Stimulated activated CD8-positive, alpha-beta memory T cell treated with anti-CD3 and anti-CD28 coated beads, Interleukin-15, amount 100 ng/mL, for 48 hours (primary cell): ENCODE measurements at regions not wholly inside any gene's neighbourhood (a gene's known extent, or its start where the extent isn't known, plus 50 kb on each side); places are given as distances from the start of the nearest gene placed in this dataset.
"Not testable (repeated sequence)": the region's sequence is repeated elsewhere in the genome, so short reads cannot be mapped to it uniquely, and the experiment has no call there.

Experiments used
- DNase-seq, 2 donors: peaks; one replicate each; pipeline ENCODE4 v3.0.0-alpha.2; 2020; ENCODE audit warnings: low read depth in 2 of 2

- not testable (repeated sequence) for DNase-seq
Measured at GRCh38 chr14:84512823-84513222, 1017.1 kb upstream of the FLRT2 start.

GRCh38 chr14:84519836-84520235 is 1010.1 kb upstream of the FLRT2 start:
- no peak for DNase-seq

- no peak for DNase-seq
Measured at GRCh38 chr14:84520711-84521338, 1009.1 kb upstream of the FLRT2 start.

DNA sequence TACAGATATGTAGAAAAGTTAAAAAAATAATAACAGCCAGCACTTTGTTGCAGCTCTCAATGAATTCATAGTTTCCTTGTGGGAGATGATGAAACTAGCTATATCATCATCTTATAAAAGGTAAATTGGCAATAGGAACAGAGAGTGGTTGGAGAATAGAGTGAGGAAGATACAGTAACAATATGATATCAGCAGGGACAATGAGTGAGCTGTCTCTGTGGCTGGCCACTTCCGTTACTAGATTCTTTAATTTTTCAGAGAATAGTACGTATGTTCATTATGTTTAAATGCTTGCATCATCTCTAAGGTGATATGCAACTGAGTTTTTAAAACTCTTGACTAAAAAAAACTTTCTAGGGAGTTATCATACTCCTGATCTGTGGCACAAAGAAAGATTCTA is 1006.2 kb upstream of the FLRT2 start:
- DNase-seq, result no peak

DNA sequence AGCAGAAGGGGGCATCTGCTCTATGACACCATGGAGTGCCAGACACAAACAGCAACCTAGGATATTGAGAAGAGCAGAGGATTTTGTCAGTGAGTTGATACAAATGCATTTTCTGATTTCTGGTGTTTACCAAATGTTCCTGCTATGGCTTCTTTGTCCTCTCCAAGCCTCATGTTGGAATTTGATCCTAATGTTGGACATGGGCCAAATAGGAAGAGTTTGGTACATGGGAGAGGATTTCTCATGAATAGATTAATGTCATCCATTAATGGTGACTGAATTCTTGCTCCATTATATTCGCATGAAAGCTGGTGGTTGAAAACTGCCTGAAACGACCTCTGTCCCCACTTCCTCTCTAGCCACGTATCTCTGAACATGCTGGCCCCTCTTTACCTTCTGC is 1002.2 kb upstream of the FLRT2 start:
- no peak for DNase-seq

- DNase-seq, result no peak
Measured at GRCh38 chr14:84532016-84532415, 997.9 kb upstream of the FLRT2 start.

DNA sequence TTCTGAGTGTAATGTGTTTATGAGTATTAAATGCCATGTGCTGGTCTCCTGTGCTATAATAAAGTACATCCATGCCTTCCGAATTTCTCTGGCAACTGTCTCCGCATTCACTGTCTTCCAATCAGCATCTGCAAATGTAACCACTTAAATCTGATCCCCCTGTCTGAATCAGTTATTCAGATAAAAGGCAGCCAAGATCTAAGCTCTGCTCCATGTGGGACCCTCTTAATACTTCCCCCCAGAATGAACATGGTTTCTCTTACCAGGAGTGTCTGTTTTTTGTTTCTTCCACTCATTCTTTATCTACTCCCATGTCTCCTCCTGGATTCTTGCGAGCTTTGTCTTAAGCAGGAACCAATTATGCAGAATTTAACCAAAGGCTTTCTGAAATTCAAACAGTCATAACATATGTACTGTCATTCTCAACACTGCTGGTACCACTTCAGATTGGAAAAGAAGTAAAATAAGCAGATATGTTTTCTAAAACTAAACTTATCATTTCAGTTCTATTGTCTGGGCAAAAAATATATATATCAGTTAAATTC is 996.7 kb upstream of the FLRT2 start:
- DNase-seq, result no peak

DNA sequence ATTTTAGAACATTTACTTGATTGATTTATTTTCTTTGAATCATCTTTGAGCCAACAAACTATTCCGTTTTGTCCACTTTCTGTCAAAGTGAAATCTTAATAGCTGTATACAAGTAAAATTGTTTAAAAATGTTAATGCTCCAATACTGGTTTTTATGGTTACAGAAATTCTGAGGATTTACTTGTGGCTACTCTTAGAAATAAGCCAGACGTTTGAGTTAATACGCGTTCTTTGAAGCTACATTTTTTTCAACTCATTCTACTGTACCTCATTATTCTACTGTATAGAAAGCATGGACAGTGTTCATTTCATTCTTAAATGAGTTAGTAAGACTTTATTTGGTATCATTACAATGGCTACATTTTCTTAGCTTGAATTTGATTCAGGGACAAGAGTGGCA is 996.2 kb upstream of the FLRT2 start:
- no peak for DNase-seq

DNA sequence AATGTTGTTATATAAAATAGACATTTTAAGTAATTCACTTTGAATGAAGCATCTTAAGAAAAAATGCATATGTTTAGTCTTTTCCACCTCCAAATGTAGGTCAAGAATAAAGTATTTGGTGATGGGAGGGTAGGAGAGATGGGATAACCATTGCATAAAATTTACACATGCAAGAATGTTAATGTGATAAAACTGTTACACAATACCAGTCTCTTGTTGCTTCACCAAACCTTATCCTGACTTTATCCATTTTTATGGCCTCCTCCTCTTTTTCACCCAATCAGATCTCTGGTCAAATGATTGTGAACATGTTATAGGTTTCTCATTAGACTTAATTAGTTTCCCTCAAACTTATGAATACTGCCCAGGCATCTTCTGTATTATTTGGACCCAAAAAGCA is 994.5 kb upstream of the FLRT2 start:
- no peak for DNase-seq

DNA sequence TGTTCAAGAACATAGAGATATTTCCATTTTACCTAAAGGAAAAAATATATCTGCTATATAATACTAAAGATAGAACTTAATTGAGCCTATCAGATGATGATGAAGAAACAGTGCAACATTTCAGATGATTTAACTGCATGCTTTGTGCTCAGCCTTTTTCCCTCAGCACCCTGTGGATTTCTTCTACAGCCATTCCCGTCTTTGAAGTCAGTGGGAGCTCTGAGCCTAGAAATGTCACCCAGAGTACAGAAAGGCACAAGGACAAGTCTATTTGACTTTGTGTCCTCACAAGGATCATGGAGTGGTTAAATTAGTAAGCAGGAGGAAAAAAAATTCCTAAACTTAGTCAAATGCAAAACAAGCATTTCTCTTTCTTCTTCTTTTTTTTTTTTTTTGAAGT is 994.0 kb upstream of the FLRT2 start:
- no peak for DNase-seq

DNA sequence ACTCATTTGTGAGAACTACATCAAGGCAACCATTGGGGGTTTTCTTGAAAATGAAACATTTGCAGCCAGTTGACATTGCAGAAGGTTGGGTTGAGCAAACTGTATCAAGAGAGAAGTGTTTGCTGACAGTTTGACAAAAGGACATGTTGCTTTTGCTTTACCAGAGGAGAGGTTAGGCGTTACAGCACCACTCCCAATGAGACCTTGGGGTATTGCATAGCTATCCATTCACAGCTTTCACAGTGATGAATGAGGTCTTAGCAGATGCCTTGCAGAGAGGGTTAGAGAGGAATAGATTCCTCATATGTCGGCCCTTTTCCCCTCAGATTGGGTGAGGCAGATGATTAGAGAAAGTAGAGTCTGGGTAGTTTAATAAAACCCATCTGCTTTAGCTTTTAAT is 988.9 kb upstream of the FLRT2 start:
- DNase-seq, result no peak

DNA sequence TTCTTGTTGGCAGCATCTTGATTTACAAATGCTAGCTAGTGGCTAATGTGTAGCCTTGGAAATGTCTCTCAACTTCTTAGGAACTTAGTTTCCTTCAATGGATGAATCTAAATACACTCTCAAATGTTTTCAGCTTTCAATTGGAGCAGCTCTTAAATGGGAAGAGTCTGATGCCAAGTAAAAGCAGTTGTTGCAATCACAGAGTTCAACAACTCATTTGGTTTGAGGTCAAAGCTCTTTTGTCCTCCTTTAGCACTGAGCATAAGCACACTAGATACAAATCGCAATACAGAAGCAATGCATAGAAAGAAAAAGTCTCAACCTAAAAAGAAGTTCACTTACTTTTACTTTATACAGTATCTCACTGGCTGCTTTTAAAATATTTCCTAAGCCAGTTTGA is 986.1 kb upstream of the FLRT2 start:
- DNase-seq, result no peak

DNA sequence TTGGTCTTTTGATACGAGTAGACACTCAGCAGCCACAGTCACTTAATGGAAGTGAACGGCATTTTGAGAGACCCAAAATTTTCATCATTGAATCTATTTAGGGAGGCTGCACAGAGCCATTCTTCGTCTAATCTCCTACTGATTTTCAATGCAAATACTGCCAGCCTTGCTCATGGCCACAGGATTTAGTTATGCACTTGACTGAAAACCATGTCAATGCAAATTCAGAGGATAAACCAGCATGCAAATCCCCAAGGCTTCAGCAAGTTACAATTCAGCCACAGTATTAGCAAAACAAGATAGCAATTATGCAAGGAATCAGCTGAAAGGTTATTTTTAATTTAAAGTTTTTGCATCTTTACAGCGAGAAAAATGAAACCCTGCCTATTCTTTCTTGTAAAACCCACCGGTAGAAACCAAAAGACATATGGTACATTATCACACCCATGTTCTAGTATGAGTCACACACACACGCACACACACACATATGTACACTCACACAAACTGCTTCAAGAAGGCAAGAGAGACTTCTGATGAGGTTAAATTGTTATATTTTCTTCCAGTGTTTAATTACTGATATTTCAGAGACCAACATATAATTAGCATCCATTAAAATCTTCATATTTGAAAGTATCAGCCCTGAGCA is 985.3 kb upstream of the FLRT2 start:
- DNase-seq, result no peak

- no peak for DNase-seq
Measured at GRCh38 chr14:84546236-84546635, 983.7 kb upstream of the FLRT2 start.

DNA sequence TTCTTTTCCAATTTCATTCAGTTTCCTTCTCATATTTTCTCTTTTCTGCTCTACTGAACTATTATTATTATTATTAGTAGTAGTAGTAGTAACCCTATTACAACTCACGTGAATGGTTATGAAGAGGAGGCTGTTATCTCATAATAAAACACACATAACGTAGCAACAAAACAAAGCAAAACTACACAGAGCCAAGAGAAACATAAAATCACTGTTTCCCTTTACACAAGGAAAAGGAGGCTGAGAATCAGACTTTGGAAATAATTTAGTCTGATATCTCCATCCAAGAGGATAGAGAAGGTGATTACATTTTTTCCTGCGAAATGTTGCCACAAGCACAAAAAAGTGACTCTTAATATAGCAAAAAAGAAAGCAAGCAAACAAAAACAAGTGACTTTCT is 975.8 kb upstream of the FLRT2 start:
- DNase-seq, result no peak

DNA sequence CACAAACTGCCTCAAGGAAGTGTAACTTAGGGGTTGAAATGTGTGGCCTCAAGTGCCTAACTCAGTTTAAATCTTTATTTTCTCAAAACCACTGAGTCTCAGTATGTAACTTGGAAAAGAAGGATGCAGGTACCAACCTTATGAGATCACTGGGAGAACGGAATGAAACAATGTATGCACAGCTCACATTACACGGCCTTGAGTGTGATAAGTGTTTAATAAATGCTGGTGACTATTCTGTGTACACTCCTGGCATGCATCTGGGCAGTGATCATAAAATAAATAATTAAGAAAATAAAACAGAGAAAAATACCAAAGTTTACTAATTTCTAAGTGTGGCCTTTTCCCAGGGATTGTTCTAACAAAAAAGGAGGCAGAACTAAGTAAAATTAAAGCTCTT is 974.5 kb upstream of the FLRT2 start:
- no peak for DNase-seq

- no peak for DNase-seq
Measured at GRCh38 chr14:84566109-84566508, 963.8 kb upstream of the FLRT2 start.

GRCh38 chr14:84575681-84576080 is 954.3 kb upstream of the FLRT2 start:
- DNase-seq, result no peak

GRCh38 chr14:84579292-84579691 is 950.7 kb upstream of the FLRT2 start:
- no peak for DNase-seq

DNA sequence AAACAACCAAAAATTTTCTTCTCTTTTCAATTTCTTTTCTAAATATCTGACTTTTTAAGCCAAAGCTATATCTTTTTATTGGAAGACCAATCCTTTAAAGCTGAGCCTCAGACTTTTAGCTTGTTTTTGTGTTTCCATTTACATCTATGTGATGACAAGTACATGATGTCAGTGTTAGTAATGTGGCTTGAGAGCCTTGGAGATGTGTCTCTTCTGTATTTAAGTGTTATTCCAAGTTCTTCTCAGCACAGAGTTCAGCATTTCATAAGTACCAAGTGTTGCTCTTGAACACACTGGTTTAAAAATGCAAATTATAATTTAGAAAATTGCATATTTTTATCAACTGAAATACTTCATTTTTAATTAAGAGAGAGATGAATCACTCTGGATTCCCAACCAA is 948.9 kb upstream of the FLRT2 start:
- DNase-seq, result no peak

- DNase-seq, result no peak
Measured at GRCh38 chr14:84584511-84584910, 945.4 kb upstream of the FLRT2 start.

GRCh38 chr14:84591827-84592445 is 938.0 kb upstream of the FLRT2 start:
- no peak for DNase-seq

DNA sequence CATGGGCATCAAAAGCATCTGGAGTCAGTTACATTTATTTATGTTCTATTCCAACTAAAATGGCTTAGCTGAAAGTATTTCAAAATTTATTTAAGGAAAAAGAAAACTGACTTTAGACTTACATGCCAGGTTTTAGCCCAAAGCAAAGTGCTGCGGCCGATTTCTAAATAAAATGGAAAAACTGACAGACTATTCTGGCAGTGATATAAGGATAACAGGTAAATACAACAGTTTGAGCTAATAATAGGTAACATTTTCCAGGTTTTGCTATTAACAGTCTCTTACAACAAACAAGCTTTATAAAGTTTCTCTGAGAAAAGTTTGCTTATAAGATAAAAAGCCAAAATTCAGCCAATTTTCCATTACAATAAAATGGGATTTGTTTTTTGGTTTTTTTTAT is 937.2 kb upstream of the FLRT2 start:
- no peak for DNase-seq
